Esophagus squamous epithelium (tissue), 5 donors: ENCODE measurements at regions not wholly inside any gene's neighbourhood (a gene's known extent, or its start where the extent isn't known, plus 50 kb on each side); places are given as distances from the start of the nearest gene placed in this dataset.
A peak's percentile ranks its signal among the peaks of the same experiment; 100 is the strongest.

Source experiments
- DNase-seq: peaks from one replicate; lab custom pipeline; 2025; lab: John Stamatoyannopoulos, UW
- H3K27ac ChIP-seq, 4 donors: fragments of 200-600 bp; sonication (generic); one replicate each; pipeline ENCODE4 v1.5.1; 2016 to 2019; ENCODE audit warnings: mild to moderate bottlenecking in 1 of 4
- H3K27me3 ChIP-seq, 4 donors: fragments of 200-600 bp; sonication (generic); 1 replicate in 3 of 4; 2 replicates in 1 of 4; pipeline versions ENCODE4 v1.5.1 to v1.6.0; 2017 to 2021; ENCODE audit warnings: antibody characterized with exemption in 1 of 4
- H3K36me3 ChIP-seq, 3 donors: fragments of 200-600 bp; sonication (generic); one replicate each; pipeline ENCODE4 v1.5.1; 2016 to 2019
- H3K4me1 ChIP-seq, 3 donors: fragments of 200-600 bp; sonication (generic); one replicate each; pipeline ENCODE4 v1.5.1; 2017 to 2019
- H3K4me3 ChIP-seq, 4 donors: fragments of 200-600 bp; sonication (generic); 1 replicate in 3 of 4; 2 replicates in 1 of 4; pipeline ENCODE4 v1.5.1; 2016 to 2019; ENCODE audit warnings: mild to moderate bottlenecking in 2 of 4, moderate library complexity in 1 of 4
- H3K9me3 ChIP-seq, 3 donors: fragments of 200-600 bp; sonication (generic); one replicate each; pipeline ENCODE4 v1.5.1; 2016 to 2019
- CTCF ChIP-seq, 6 experiments: fragments of 450-650 bp in 4 of 6; fragments of 200-600 bp in 2 of 6; sonication (generic) in 2 of 6; IDR thresholded peaks; one replicate each; pipeline ENCODE4 v1.5.1; 2016 to 2019; ENCODE audit warnings: antibody characterized with exemption in 6 of 6, mild to moderate bottlenecking in 4 of 6, moderate library complexity in 4 of 6
- POLR2A ChIP-seq, 4 donors: fragments of 450-650 bp; IDR thresholded peaks; one replicate each; pipeline ENCODE4 v1.6.1; 2017; ENCODE audit warnings: antibody characterized with exemption in 4 of 4, mild to moderate bottlenecking in 4 of 4, moderate library complexity in 3 of 4
- WGBS, 2 donors: methylation state at CpG; one replicate each; pipeline ENCODE4 v1.1.5; 2018; 5-methylcytosine and 5-hydroxymethylcytosine counted together
- intact Hi-C: fragments of 100-400 bp; cut with DNase I; formaldehyde crosslinking; loops from one replicate; pipeline ENCODE4 v1.15.0; 2022
- donor health status: DM: yes; HTN: yes; CAD: no.

- WGBS, 2 donors, result 38 to 42% methylated on average over 8 of the region's 8 CpGs
- Histone ChIP-seq H3K27ac (no peak overlapping the region), H3K9me3 (no peaks in the 10 kb centered on the region), H3K36me3 (no peaks in the 10 kb centered on the region), H3K4me3 (no peak overlapping the region), H3K27me3 (peaks cover 0 to 3% (median 0%) of the 10 kb centered on the region in 4 donors), H3K4me1 (no peaks in the 10 kb centered on the region)
- TF ChIP-seq POLR2A (IDR thresholded peaks at IDR 0.05), result no peak
- peak; percentile 36 to 64 (median 54) for TF ChIP-seq CTCF (IDR thresholded peaks at IDR 0.05)
- intact Hi-C loops, result loop anchor here (10.0 kb wide), 1 partner anchor 215 kb away; no protein-coding TSS in a partner anchor
- no peak for DNase-seq
These were observed 100.8 kb downstream of the PPM1A start for GRCh38 chr14:60349663-60350365.

GRCh38 chr14:60350366-60350720 is 101.3 kb downstream of the PPM1A start:
- WGBS, 2 donors, result 26 to 40% methylated on average over 5 of the region's 5 CpGs
- DNase-seq, result no peak
- Histone ChIP-seq H3K4me3 (no peak overlapping the region), H3K36me3 (no peaks in the 10 kb centered on the region), H3K27ac (no peak overlapping the region), H3K27me3 (peaks cover 0 to 3% (median 0%) of the 10 kb centered on the region in 4 donors), H3K4me1 (no peaks in the 10 kb centered on the region), H3K9me3 (no peaks in the 10 kb centered on the region)
- intact Hi-C loops, result loop anchor here (10.0 kb wide), 1 partner anchor 214 kb away; no protein-coding TSS in a partner anchor
- TF ChIP-seq POLR2A (IDR thresholded peaks at IDR 0.05) (no peak), CTCF (IDR thresholded peaks at IDR 0.05) (no peak)

GRCh38 chr14:60353420-60353819 is 104.4 kb downstream of the PPM1A start:
- 60 to 72% methylated on average over 4 of the region's 4 CpGs for WGBS, 2 donors
- TF ChIP-seq CTCF (IDR thresholded peaks at IDR 0.05) (no peak), POLR2A (IDR thresholded peaks at IDR 0.05) (no peak)

GRCh38 chr14:60355768-60356167 is 106.7 kb downstream of the PPM1A start:
- no peaks in the 10 kb centered on the region for H3K36me3 ChIP-seq
- no peak overlapping the region for H3K4me3 ChIP-seq
- H3K27me3 ChIP-seq, result no peaks in the 10 kb centered on the region
- intact Hi-C loops, result loop anchor here (10.0 kb wide), 1 partner anchor 209 kb away; no protein-coding TSS in a partner anchor
- DNase-seq, result no peak
- no peaks in the 10 kb centered on the region for H3K4me1 ChIP-seq
- H3K9me3 ChIP-seq, result no peaks in the 10 kb centered on the region
- H3K27ac ChIP-seq, result no peak overlapping the region
- TF ChIP-seq CTCF (IDR thresholded peaks at IDR 0.05) (no peak), POLR2A (IDR thresholded peaks at IDR 0.05) (no peak)

More at GRCh38 chr14:60353420-60353819, 104.4 kb downstream of the PPM1A start:
- Histone ChIP-seq H3K9me3 (no peaks in the 10 kb centered on the region), H3K36me3 (no peaks in the 10 kb centered on the region), H3K4me3 (no peak overlapping the region), H3K4me1 (no peaks in the 10 kb centered on the region), H3K27ac (no peak overlapping the region), H3K27me3 (peaks cover 0 to 3% (median 0%) of the 10 kb centered on the region in 4 donors)
- no peak for DNase-seq
- intact Hi-C loops, result loop anchor here (10.0 kb wide), 1 partner anchor 211 kb away; no protein-coding TSS in a partner anchor

GRCh38 chr14:60356386-60356785 is 107.4 kb downstream of the PPM1A start:
- no peaks in the 10 kb centered on the region for H3K36me3 ChIP-seq
- H3K4me1 ChIP-seq, result no peaks in the 10 kb centered on the region
- DNase-seq, result no peak
- intact Hi-C loops, result loop anchor here (10.0 kb wide), 1 partner anchor 208 kb away; no protein-coding TSS in a partner anchor
- no peaks in the 10 kb centered on the region for H3K27me3 ChIP-seq
- 63 to 67% methylated on average over 3 of the region's 3 CpGs for WGBS, 2 donors
- TF ChIP-seq CTCF (IDR thresholded peaks at IDR 0.05), result no peak
- TF ChIP-seq POLR2A (IDR thresholded peaks at IDR 0.05), result no peak
- H3K27ac ChIP-seq, result no peak overlapping the region
- H3K9me3 ChIP-seq, result no peaks in the 10 kb centered on the region
- no peak overlapping the region for H3K4me3 ChIP-seq
